HCT116 (cell line): ENCODE measurements at regions not wholly inside any gene's neighbourhood (a gene's known extent, or its start where the extent isn't known, plus 50 kb on each side); places are given as distances from the start of the nearest gene placed in this dataset.
"Not testable (repeated sequence)": the region's sequence is repeated elsewhere in the genome, so short reads cannot be mapped to it uniquely, and the experiment has no call there.

Experiments used
- ATAC-seq: fragments of 200-7000 bp; cut with Tn5 transposase; 2 replicates; pipeline ENCODE4 v1.9.1; 2020; ENCODE audit warnings: mild to moderate bottlenecking, moderate library complexity
- BruUV-seq: library from RNA; stranded (reverse); fragments of 400-500 nt; replicated peaks from 2 replicates; lab custom pipeline; 2021; lab: Mats Ljungman, UMichigan
- CTCF ChIA-PET: fragments of 300-600 bp; sonication (Branson Sonifier 250); formaldehyde crosslinking; loops from one replicate; lab custom pipeline; 2021; ENCODE audit warnings: antibody characterized with exemption; lab: Charles Lee
- POLR2A ChIA-PET: fragments of 300-600, 350-600 bp; sonication (Branson Sonifier 250); formaldehyde crosslinking; loops from one replicate; lab custom pipeline; 2021; ENCODE audit warnings: antibody characterized with exemption; lab: Charles Lee
- RAD21 ChIA-PET, 2 experiments: fragments of 300-600 bp; sonication (Branson Sonifier 250); formaldehyde crosslinking; loops; one replicate each; lab custom pipeline; 2023; ENCODE audit warnings: low total read pairs in 2 of 2; ENCODE audit not compliant: uncharacterized antibody in 2 of 2, unreplicated experiment in 2 of 2, low non-redundant PET in 1 of 2; lab: Charles Lee
- DNase-seq: peaks from one replicate; pipeline ENCODE4 v3.0.0-alpha.2; 2010; ENCODE audit warnings: low read depth, low spot score
- H2AFZ ChIP-seq: fragments of 200-600 bp; shearing (Covaris generic), sonication (generic); 2 replicates; pipeline ENCODE4 v1.6.1; 2017; ENCODE audit warnings: low read depth, mixed run types, mixed read lengths, antibody characterized with exemption, low read length; ENCODE audit not compliant: poor library complexity, severe bottlenecking
- H3K27ac ChIP-seq: 2 replicates; pipeline ENCODE4 v1.5.1; 2012; ENCODE audit warnings: low read depth, low read length
- H3K27me3 ChIP-seq: fragments of 200-600 bp; sonication (generic); 2 replicates; pipeline ENCODE4 v1.6.1; 2016; ENCODE audit warnings: mixed run types, low read length, mixed read lengths; ENCODE audit not compliant: insufficient read depth
- H3K36me3 ChIP-seq, 2 experiments: fragments of 200-500 bp in 1 of 2; fragments of 200-600 bp in 1 of 2; sonication (Bioruptor generic) in 1 of 2; sonication (generic) in 1 of 2; 2 replicates each; pipeline versions ENCODE4 v1.5.1 to v1.6.1; 2014 to 2016; ENCODE audit warnings: low read length in 2 of 2, inconsistent platforms in 1 of 2, mixed read lengths in 1 of 2, mixed run types in 1 of 2; ENCODE audit not compliant: insufficient read depth in 2 of 2, control insufficient read depth in 1 of 2
- H3K4me1 ChIP-seq, 2 experiments: fragments of 200-600 bp in 1 of 2; sonication (generic) in 1 of 2; 2 replicates each; pipeline versions ENCODE4 v1.5.1 to v1.6.1; 2012 to 2017; ENCODE audit warnings: low read length in 2 of 2, inconsistent platforms in 1 of 2, mild to moderate bottlenecking in 1 of 2, mixed read lengths in 1 of 2, mixed run types in 1 of 2, moderate library complexity in 1 of 2; ENCODE audit not compliant: insufficient read depth in 2 of 2, control insufficient read depth in 1 of 2
- H3K4me2 ChIP-seq: fragments of 200-600 bp; sonication (generic); 2 replicates; pipeline ENCODE4 v1.6.1; 2017; ENCODE audit warnings: mixed run types, low read length, mixed read lengths
- H3K4me3 ChIP-seq, 2 experiments: fragments of 200-600 bp in 1 of 2; sonication (generic) in 1 of 2; replicated peaks in 1 of 2; 2 replicates each; pipeline ENCODE4 v1.5.1; 2011 to 2016; ENCODE audit warnings: low read length in 2 of 2, control low read depth in 1 of 2, low read depth in 1 of 2, mild to moderate bottlenecking in 1 of 2, mixed read lengths in 1 of 2, mixed run types in 1 of 2
- H3K79me2 ChIP-seq: fragments of 200-600 bp; sonication (generic); 2 replicates; pipeline ENCODE4 v1.6.1; 2017; ENCODE audit warnings: mild to moderate bottlenecking, mixed run types, low read length, moderate library complexity, mixed read lengths; ENCODE audit not compliant: insufficient read depth
- H3K9ac ChIP-seq: fragments of 200-600 bp; sonication (generic); 2 replicates; pipeline ENCODE4 v1.6.1; 2016; ENCODE audit warnings: low read length, mixed read lengths
- H3K9me2 ChIP-seq: fragments of 200-600 bp; sonication (generic), shearing (Covaris generic); 2 replicates; pipeline ENCODE4 v1.6.1; 2017; ENCODE audit warnings: mixed run types, mild to moderate bottlenecking, moderate library complexity; ENCODE audit not compliant: insufficient read depth
- H3K9me3 ChIP-seq, 2 experiments: fragments of 200-500 bp in 1 of 2; fragments of 200-600 bp in 1 of 2; sonication (Bioruptor generic) in 1 of 2; sonication (generic) in 1 of 2; 2 replicates each; pipeline ENCODE4 v1.6.1; 2014 to 2017; ENCODE audit warnings: low read length in 2 of 2, mixed read lengths in 2 of 2, inconsistent platforms in 1 of 2, low read depth in 1 of 2, mild to moderate bottlenecking in 1 of 2, mixed run types in 1 of 2, moderate library complexity in 1 of 2; ENCODE audit not compliant: control insufficient read depth in 1 of 2, insufficient read depth in 1 of 2
- H4K20me1 ChIP-seq: fragments of 200-600 bp; sonication (generic), shearing (Covaris generic); 2 replicates; pipeline ENCODE4 v1.6.1; 2017; ENCODE audit warnings: mixed run types, mild to moderate bottlenecking, moderate library complexity; ENCODE audit not compliant: insufficient read depth
- EGR1 ChIP-seq: IDR thresholded peaks from 2 replicates; pipeline ENCODE4 v1.6.1; 2012; ENCODE audit warnings: low read depth
- EZH2 ChIP-seq: fragments of 200-600 bp; sonication (generic); IDR thresholded peaks from 2 replicates; pipeline ENCODE4 v1.6.1; 2017; ENCODE audit warnings: antibody characterized with exemption, mixed run types
- FOSL1 ChIP-seq: IDR thresholded peaks from 2 replicates; pipeline ENCODE4 v1.6.1; 2012; ENCODE audit warnings: low read depth
- POLR2A ChIP-seq: IDR thresholded peaks from 2 replicates; pipeline ENCODE4 v1.7.0; 2011; ENCODE audit warnings: borderline replicate concordance; ENCODE audit not compliant: insufficient read depth, insufficient read length; ENCODE audit errors: extremely low read depth
- POLR2AphosphoS5 ChIP-seq: IDR thresholded peaks from 2 replicates; pipeline ENCODE4 v1.6.1; 2011; ENCODE audit warnings: mild to moderate bottlenecking, low read depth, low read length, moderate library complexity
- RAD21 ChIP-seq: IDR thresholded peaks from 2 replicates; pipeline ENCODE4 v1.6.1; 2012; ENCODE audit warnings: low read depth, mild to moderate bottlenecking
- SP1 ChIP-seq: IDR thresholded peaks from 2 replicates; pipeline ENCODE4 v1.6.1; 2012; ENCODE audit warnings: low read depth
- SRF ChIP-seq: IDR thresholded peaks from 2 replicates; pipeline ENCODE4 v1.6.1; 2012; ENCODE audit warnings: low read depth
- YY1 ChIP-seq: IDR thresholded peaks from 2 replicates; pipeline ENCODE4 v1.6.1; 2011; ENCODE audit warnings: low read length, low read depth, moderate library complexity, mild to moderate bottlenecking; ENCODE audit not compliant: insufficient replicate concordance; ENCODE audit errors: extremely low read depth
- ZNF274 ChIP-seq: fragments of 200-500 bp; sonication (Bioruptor generic); IDR thresholded peaks from 2 replicates; pipeline ENCODE4 v1.6.1; 2014; ENCODE audit warnings: mild to moderate bottlenecking, low read depth, low read length, inconsistent platforms
- intact Hi-C: fragments of 100-400 bp; cut with micrococcal nuclease; formaldehyde crosslinking; loops from 2 replicates; pipeline ENCODE4 v1.10.0; 2022
- TF ChIP-seq, protein P1 (sequence below): IDR thresholded peaks from 2 replicates; pipeline ENCODE4 v1.6.1; 2011; ENCODE audit warnings: mild to moderate bottlenecking, low read length, moderate library complexity; ENCODE audit not compliant: insufficient replicate concordance; ENCODE audit errors: extremely low read depth
- TF ChIP-seq, protein P2 (sequence below): IDR thresholded peaks from 2 replicates; pipeline ENCODE4 v1.6.1; 2012

- RAD21 ChIA-PET: no interaction called here
- Histone ChIP-seq H3K9ac (no peak overlapping the region), H3K4me1 (no peaks in the 10 kb centered on the region), H3K27ac (no peak overlapping the region), H3K27me3 (no peaks in the 10 kb centered on the region), H4K20me1 (no peaks in the 10 kb centered on the region), H3K36me3 (no peaks in the 10 kb centered on the region), H3K79me2 (no peaks in the 10 kb centered on the region), H3K9me3 (no peaks in the 10 kb centered on the region), H2AFZ (no peak overlapping the region), H3K4me2 (no peak overlapping the region), H3K9me2 (no peaks in the 10 kb centered on the region), H3K4me3 (no peak overlapping the region)
- TF ChIP-seq SRF (no peak), POLR2AphosphoS5 (no peak), FOSL1 (no peak), RAD21 (no peak), EGR1 (no peak), EZH2 (no peak), POLR2A (no peak), YY1 (no peak), ZNF274 (no peak), SP1 (no peak)
- TF ChIP-seq, protein P1, sequence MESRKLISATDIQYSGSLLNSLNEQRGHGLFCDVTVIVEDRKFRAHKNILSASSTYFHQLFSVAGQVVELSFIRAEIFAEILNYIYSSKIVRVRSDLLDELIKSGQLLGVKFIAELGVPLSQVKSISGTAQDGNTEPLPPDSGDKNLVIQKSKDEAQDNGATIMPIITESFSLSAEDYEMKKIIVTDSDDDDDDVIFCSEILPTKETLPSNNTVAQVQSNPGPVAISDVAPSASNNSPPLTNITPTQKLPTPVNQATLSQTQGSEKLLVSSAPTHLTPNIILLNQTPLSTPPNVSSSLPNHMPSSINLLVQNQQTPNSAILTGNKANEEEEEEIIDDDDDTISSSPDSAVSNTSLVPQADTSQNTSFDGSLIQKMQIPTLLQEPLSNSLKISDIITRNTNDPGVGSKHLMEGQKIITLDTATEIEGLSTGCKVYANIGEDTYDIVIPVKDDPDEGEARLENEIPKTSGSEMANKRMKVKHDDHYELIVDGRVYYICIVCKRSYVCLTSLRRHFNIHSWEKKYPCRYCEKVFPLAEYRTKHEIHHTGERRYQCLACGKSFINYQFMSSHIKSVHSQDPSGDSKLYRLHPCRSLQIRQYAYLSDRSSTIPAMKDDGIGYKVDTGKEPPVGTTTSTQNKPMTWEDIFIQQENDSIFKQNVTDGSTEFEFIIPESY: no peak
- TF ChIP-seq, protein P2, sequence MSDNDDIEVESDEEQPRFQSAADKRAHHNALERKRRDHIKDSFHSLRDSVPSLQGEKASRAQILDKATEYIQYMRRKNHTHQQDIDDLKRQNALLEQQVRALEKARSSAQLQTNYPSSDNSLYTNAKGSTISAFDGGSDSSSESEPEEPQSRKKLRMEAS: no peak
- CTCF ChIA-PET: no interaction called here
- no peak for ATAC-seq
- POLR2A ChIA-PET: no interaction called here
- DNase-seq: no peak
- intact Hi-C loops: no loop called here
- no TSS peak for BruUV-seq
Measured at GRCh38 chr1:215407575-215407974, 159.5 kb upstream of the KCTD3 start.

- RAD21 ChIA-PET, intact Hi-C loops, CTCF ChIA-PET, H3K4me3 ChIP-seq, H3K36me3 ChIP-seq, H3K79me2 ChIP-seq, H3K27me3 ChIP-seq, POLR2A ChIA-PET, H3K9me3 ChIP-seq, H3K9ac ChIP-seq, H3K27ac ChIP-seq, H3K9me2 ChIP-seq, ATAC-seq, DNase-seq, H3K4me2 ChIP-seq, H2AFZ ChIP-seq, H4K20me1 ChIP-seq, H3K4me1 ChIP-seq, BruUV-seq: not testable (repeated sequence)
Measured at GRCh38 chr1:215409546-215409945, 157.6 kb upstream of the KCTD3 start.

DNA sequence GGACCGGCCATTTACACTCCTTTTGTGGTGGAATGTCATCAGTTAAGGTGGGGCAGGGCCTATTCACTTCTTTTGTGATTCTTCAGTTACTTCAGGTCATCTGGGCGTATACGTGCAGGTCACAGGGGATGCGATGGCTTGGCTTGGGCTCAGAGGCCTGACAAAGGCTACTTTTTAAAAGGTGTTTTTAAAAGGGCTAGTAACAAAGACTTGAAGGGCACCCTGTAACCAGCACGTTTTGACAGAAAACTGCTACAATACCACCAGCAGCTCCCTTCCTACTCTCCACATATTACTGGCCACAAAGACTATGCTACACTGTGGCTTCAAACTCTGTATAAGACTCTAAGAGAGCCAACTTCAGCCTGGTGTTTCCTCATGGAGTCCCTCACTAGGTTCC is 151.6 kb upstream of the KCTD3 start:
- H3K79me2 ChIP-seq, H3K4me2 ChIP-seq, RAD21 ChIA-PET, H2AFZ ChIP-seq, H4K20me1 ChIP-seq, CTCF ChIA-PET, POLR2A ChIA-PET, ATAC-seq, intact Hi-C loops, H3K9me3 ChIP-seq, BruUV-seq, H3K27ac ChIP-seq, H3K4me3 ChIP-seq, H3K4me1 ChIP-seq, DNase-seq, H3K27me3 ChIP-seq, H3K9ac ChIP-seq, H3K36me3 ChIP-seq, H3K9me2 ChIP-seq: not testable (repeated sequence)
